Neural progenitor cell (in vitro differentiated cells): ENCODE measurements at regions not wholly inside any gene's neighbourhood (a gene's known extent, or its start where the extent isn't known, plus 50 kb on each side); places are given as distances from the start of the nearest gene placed in this dataset.

Experiments used
- DNase-seq: peaks from one replicate; pipeline ENCODE4 v3.0.0-alpha.2; 2016; ENCODE audit warnings: low spot score
- H2AFZ ChIP-seq: fragments of 200-600 bp; sonication (generic); replicated peaks from 2 replicates; pipeline ENCODE4 v1.6.1; 2016; ENCODE audit warnings: antibody characterized with exemption
- H3F3A ChIP-seq: fragments of 200-600 bp; sonication (generic); 2 replicates; pipeline ENCODE4 v1.6.1; 2016; ENCODE audit warnings: antibody characterized with exemption, low read depth
- H3K27ac ChIP-seq: fragments of 200-600 bp; sonication (generic); 2 replicates; pipeline ENCODE4 v1.5.1; 2016; ENCODE audit warnings: mild to moderate bottlenecking
- H3K27me3 ChIP-seq: fragments of 200-600 bp; sonication (generic); 2 replicates; pipeline ENCODE4 v1.6.1; 2016; ENCODE audit warnings: mild to moderate bottlenecking, moderate library complexity
- H3K36me3 ChIP-seq: fragments of 200-600 bp; sonication (generic); 2 replicates; pipeline ENCODE4 v1.5.1; 2016
- H3K4me1 ChIP-seq: fragments of 200-600 bp; sonication (generic); 2 replicates; pipeline ENCODE4 v1.6.1; 2016; ENCODE audit warnings: mixed run types
- H3K4me2 ChIP-seq: fragments of 200-600 bp; sonication (generic); 2 replicates; pipeline ENCODE4 v1.6.1; 2016
- H3K4me3 ChIP-seq: fragments of 200-600 bp; sonication (generic); 2 replicates; pipeline ENCODE4 v1.5.1; 2016
- H3K79me2 ChIP-seq: fragments of 200-600 bp; sonication (generic); 2 replicates; pipeline ENCODE4 v1.6.1; 2016; ENCODE audit warnings: low read depth
- H3K9ac ChIP-seq: fragments of 200-600 bp; sonication (generic); 2 replicates; pipeline ENCODE4 v1.6.1; 2016
- H3K9me3 ChIP-seq: fragments of 200-600 bp; sonication (generic); 2 replicates; pipeline ENCODE4 v1.5.1; 2016; ENCODE audit warnings: low read depth
- H4K20me1 ChIP-seq: fragments of 200-600 bp; sonication (generic); 2 replicates; pipeline ENCODE4 v1.6.1; 2016; ENCODE audit warnings: low read depth
- H3K27ac Mint-ChIP-seq: 3 replicates; pipeline ENCODE4 v1.8.0; 2021; ENCODE audit warnings: mixed read lengths
- H3K27me3 Mint-ChIP-seq: 2 replicates; pipeline ENCODE4 v1.8.0; 2022; ENCODE audit warnings: low read depth, mild to moderate bottlenecking, inconsistent platforms, moderate library complexity, mixed read lengths; ENCODE audit not compliant: insufficient read depth
- H3K36me3 Mint-ChIP-seq: 3 replicates; pipeline ENCODE4 v1.8.0; 2021; ENCODE audit warnings: mixed read lengths
- H3K4me1 Mint-ChIP-seq: 3 replicates; pipeline ENCODE4 v1.8.0; 2021; ENCODE audit warnings: mixed read lengths
- H3K4me3 Mint-ChIP-seq: 3 replicates; pipeline ENCODE4 v1.8.0; 2021; ENCODE audit warnings: mild to moderate bottlenecking, moderate library complexity, mixed read lengths
- H3K9me3 Mint-ChIP-seq: 3 replicates; pipeline ENCODE4 v1.8.0; 2020; ENCODE audit warnings: mixed read lengths
- EZH2 ChIP-seq: fragments of 200-600 bp; sonication (generic); IDR thresholded peaks from 2 replicates; pipeline ENCODE4 v1.6.1; 2017; ENCODE audit warnings: antibody characterized with exemption, mild to moderate bottlenecking, moderate library complexity
- EZH2phosphoT487 ChIP-seq: fragments of 200-600 bp; sonication (generic); IDR thresholded peaks from 2 replicates; pipeline ENCODE4 v1.6.1; 2017; ENCODE audit warnings: antibody characterized with exemption
- TF ChIP-seq, protein P1 (sequence below): fragments of 200-600 bp; sonication (generic); IDR thresholded peaks from 2 replicates; pipeline ENCODE4 v1.5.1; 2017; ENCODE audit warnings: antibody characterized with exemption, mild to moderate bottlenecking

- no peaks in the 10 kb centered on the region for H3K27me3 Mint-ChIP-seq
- TF ChIP-seq EZH2 (no peak), EZH2phosphoT487 (no peak)
- TF ChIP-seq, protein P1, sequence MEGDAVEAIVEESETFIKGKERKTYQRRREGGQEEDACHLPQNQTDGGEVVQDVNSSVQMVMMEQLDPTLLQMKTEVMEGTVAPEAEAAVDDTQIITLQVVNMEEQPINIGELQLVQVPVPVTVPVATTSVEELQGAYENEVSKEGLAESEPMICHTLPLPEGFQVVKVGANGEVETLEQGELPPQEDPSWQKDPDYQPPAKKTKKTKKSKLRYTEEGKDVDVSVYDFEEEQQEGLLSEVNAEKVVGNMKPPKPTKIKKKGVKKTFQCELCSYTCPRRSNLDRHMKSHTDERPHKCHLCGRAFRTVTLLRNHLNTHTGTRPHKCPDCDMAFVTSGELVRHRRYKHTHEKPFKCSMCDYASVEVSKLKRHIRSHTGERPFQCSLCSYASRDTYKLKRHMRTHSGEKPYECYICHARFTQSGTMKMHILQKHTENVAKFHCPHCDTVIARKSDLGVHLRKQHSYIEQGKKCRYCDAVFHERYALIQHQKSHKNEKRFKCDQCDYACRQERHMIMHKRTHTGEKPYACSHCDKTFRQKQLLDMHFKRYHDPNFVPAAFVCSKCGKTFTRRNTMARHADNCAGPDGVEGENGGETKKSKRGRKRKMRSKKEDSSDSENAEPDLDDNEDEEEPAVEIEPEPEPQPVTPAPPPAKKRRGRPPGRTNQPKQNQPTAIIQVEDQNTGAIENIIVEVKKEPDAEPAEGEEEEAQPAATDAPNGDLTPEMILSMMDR, result no peak
- Histone ChIP-seq H3K36me3 (no peaks in the 10 kb centered on the region), H3K4me1 (no peaks in the 10 kb centered on the region), H4K20me1 (no peaks in the 10 kb centered on the region), H3K9ac (no peak overlapping the region), H3K27ac (no peak overlapping the region), H3F3A (no peaks in the 10 kb centered on the region), H2AFZ (no peak overlapping the region), H3K79me2 (no peaks in the 10 kb centered on the region), H3K4me3 (no peak overlapping the region), H3K27me3 (no peaks in the 10 kb centered on the region), H3K4me2 (no peak overlapping the region), H3K9me3 (no peaks in the 10 kb centered on the region)
- no peaks in the 10 kb centered on the region for H3K36me3 Mint-ChIP-seq
- H3K27ac Mint-ChIP-seq, result no peak overlapping the region
- H3K9me3 Mint-ChIP-seq, result no peaks in the 10 kb centered on the region
- no peak overlapping the region for H3K4me3 Mint-ChIP-seq
- no peaks in the 10 kb centered on the region for H3K4me1 Mint-ChIP-seq
- DNase-seq, result no peak
Measured at GRCh38 chr3:180188512-180189309, 152.0 kb upstream of the PEX5L start.

GRCh38 chr3:180189310-180189648 lies 152.5 kb upstream of the PEX5L start:
- Histone ChIP-seq H2AFZ (no peak overlapping the region), H3K4me3 (no peak overlapping the region), H3K27me3 (no peaks in the 10 kb centered on the region), H3K4me2 (no peak overlapping the region), H3K9me3 (no peaks in the 10 kb centered on the region), H3K9ac (no peak overlapping the region), H3K4me1 (no peaks in the 10 kb centered on the region), H4K20me1 (no peaks in the 10 kb centered on the region), H3F3A (no peaks in the 10 kb centered on the region), H3K79me2 (no peaks in the 10 kb centered on the region), H3K27ac (no peak overlapping the region), H3K36me3 (no peaks in the 10 kb centered on the region)
- H3K4me1 Mint-ChIP-seq, result no peaks in the 10 kb centered on the region
- no peak overlapping the region for H3K4me3 Mint-ChIP-seq
- no peaks in the 10 kb centered on the region for H3K9me3 Mint-ChIP-seq
- H3K36me3 Mint-ChIP-seq, result no peaks in the 10 kb centered on the region
- H3K27ac Mint-ChIP-seq, result no peak overlapping the region
- TF ChIP-seq EZH2 (no peak), EZH2phosphoT487 (no peak)
- TF ChIP-seq, protein P1, result no peak
- DNase-seq, result no peak
- H3K27me3 Mint-ChIP-seq, result no peaks in the 10 kb centered on the region

GRCh38 chr3:180196658-180197057 lies 159.9 kb upstream of the PEX5L start:
- H3K9me3 ChIP-seq, result no peaks in the 10 kb centered on the region
- no peaks in the 10 kb centered on the region for H3K36me3 ChIP-seq
- H3K4me3 Mint-ChIP-seq, result no peak overlapping the region
- no peaks in the 10 kb centered on the region for H3K79me2 ChIP-seq
- H3K4me2 ChIP-seq, result no peak overlapping the region
- no peaks in the 10 kb centered on the region for H3K4me1 Mint-ChIP-seq
- H3K4me3 ChIP-seq, result no peak overlapping the region
- H2AFZ ChIP-seq, result no peak overlapping the region
- H3K9me3 Mint-ChIP-seq, result no peaks in the 10 kb centered on the region
- H3K27ac ChIP-seq, result no peak overlapping the region
- no peak overlapping the region for H3K27ac Mint-ChIP-seq
- no peak for DNase-seq
- TF ChIP-seq EZH2phosphoT487, result no peak
- TF ChIP-seq EZH2, result no peak
- TF ChIP-seq, protein P1, result no peak
- H3K27me3 Mint-ChIP-seq, result no peaks in the 10 kb centered on the region
- H3K4me1 ChIP-seq, result no peaks in the 10 kb centered on the region
- no peaks in the 10 kb centered on the region for H4K20me1 ChIP-seq
- H3K36me3 Mint-ChIP-seq, result no peaks in the 10 kb centered on the region
- H3F3A ChIP-seq, result no peaks in the 10 kb centered on the region
- H3K27me3 ChIP-seq, result no peaks in the 10 kb centered on the region
- H3K9ac ChIP-seq, result no peak overlapping the region
